H1 (cell line): ENCODE measurements at regions not wholly inside any gene's neighbourhood (a gene's known extent, or its start where the extent isn't known, plus 50 kb on each side); places are given as distances from the start of the nearest gene placed in this dataset.

Experiments
- POLR2A ChIP-seq, 2 experiments: IDR thresholded peaks; 1 replicate in 1 of 2; 2 replicates in 1 of 2; pipeline ENCODE4 v1.6.1; 2011; ENCODE audit warnings: low read depth in 2 of 2, low read length in 2 of 2, mild to moderate bottlenecking in 2 of 2; ENCODE audit errors: control extremely low read depth in 1 of 2
- TF ChIP-seq, protein P1 (sequence below), 3 experiments: IDR thresholded peaks; 1 replicate in 2 of 3; 2 replicates in 1 of 3; pipeline versions ENCODE4 v1.5.1 to v1.6.1; 2011; ENCODE audit warnings: low read length in 3 of 3, mild to moderate bottlenecking in 3 of 3, inconsistent platforms in 2 of 3, low read depth in 1 of 3, moderate library complexity in 1 of 3; ENCODE audit not compliant: insufficient read depth in 1 of 3; ENCODE audit errors: control extremely low read depth in 1 of 3
- TF ChIP-seq, protein P2 (sequence below): IDR thresholded peaks from 2 replicates; pipeline ENCODE4 v1.6.1; 2012; ENCODE audit warnings: low read length, inconsistent platforms

DNA sequence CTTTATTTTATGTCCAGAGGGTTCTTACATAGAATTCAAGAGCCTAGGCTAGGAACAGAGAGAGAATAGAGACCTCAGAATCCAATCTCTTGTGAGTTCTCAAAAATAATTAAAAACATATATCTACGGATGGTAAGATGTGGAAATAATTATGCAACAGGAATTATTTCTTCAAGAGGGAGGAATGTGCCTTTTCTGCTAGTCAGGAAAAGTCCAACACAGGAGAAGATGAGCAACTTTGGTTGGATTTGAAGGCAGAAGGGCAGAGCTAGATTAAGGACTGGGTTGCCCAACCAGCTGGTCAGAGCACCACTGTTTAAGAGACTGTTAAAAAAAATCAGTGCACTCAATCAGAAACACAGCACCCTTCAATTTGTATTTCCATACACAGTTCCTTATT, 365.5 kb downstream of the ETNK1 start:
- TF ChIP-seq, protein P1, sequence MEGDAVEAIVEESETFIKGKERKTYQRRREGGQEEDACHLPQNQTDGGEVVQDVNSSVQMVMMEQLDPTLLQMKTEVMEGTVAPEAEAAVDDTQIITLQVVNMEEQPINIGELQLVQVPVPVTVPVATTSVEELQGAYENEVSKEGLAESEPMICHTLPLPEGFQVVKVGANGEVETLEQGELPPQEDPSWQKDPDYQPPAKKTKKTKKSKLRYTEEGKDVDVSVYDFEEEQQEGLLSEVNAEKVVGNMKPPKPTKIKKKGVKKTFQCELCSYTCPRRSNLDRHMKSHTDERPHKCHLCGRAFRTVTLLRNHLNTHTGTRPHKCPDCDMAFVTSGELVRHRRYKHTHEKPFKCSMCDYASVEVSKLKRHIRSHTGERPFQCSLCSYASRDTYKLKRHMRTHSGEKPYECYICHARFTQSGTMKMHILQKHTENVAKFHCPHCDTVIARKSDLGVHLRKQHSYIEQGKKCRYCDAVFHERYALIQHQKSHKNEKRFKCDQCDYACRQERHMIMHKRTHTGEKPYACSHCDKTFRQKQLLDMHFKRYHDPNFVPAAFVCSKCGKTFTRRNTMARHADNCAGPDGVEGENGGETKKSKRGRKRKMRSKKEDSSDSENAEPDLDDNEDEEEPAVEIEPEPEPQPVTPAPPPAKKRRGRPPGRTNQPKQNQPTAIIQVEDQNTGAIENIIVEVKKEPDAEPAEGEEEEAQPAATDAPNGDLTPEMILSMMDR (IDR thresholded peaks at IDR 0.05; ENCODE audit: control extremely low read depth in 1 of 3, insufficient read depth in 1 of 3, low read depth in 1 of 3, low read length in 3 of 3): no peak
- TF ChIP-seq POLR2A (IDR thresholded peaks at IDR 0.05; ENCODE audit: control extremely low read depth in 1 of 2, low read depth in 2 of 2, low read length in 2 of 2): no peak
- TF ChIP-seq, protein P2, sequence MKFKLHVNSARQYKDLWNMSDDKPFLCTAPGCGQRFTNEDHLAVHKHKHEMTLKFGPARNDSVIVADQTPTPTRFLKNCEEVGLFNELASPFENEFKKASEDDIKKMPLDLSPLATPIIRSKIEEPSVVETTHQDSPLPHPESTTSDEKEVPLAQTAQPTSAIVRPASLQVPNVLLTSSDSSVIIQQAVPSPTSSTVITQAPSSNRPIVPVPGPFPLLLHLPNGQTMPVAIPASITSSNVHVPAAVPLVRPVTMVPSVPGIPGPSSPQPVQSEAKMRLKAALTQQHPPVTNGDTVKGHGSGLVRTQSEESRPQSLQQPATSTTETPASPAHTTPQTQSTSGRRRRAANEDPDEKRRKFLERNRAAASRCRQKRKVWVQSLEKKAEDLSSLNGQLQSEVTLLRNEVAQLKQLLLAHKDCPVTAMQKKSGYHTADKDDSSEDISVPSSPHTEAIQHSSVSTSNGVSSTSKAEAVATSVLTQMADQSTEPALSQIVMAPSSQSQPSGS: no peak
